Endothelial cell of umbilical vein (primary cell): ENCODE measurements at regions not wholly inside any gene's neighbourhood (a gene's known extent, or its start where the extent isn't known, plus 50 kb on each side); places are given as distances from the start of the nearest gene placed in this dataset.

Source experiments
- BruUV-seq: library from RNA; stranded (reverse); fragments of 400-500 nt; replicated peaks from 2 replicates; lab custom pipeline; 2021; lab: Mats Ljungman, UMichigan
- CTCF ChIA-PET: fragments of 300-600, 350-600 bp; sonication (Branson Sonifier 250); formaldehyde crosslinking; loops from one replicate; lab custom pipeline; 2021; ENCODE audit warnings: antibody characterized with exemption, inconsistent platforms; lab: Charles Lee
- POLR2A ChIA-PET: fragments of 300-600, 350-600 bp; sonication (Branson Sonifier 250); formaldehyde crosslinking; loops from one replicate; lab custom pipeline; 2021; ENCODE audit warnings: antibody characterized with exemption, inconsistent platforms; lab: Charles Lee
- DNase-seq: peaks from one replicate; pipeline ENCODE4 v3.0.0-alpha.2; 2011; ENCODE audit warnings: low read depth, low spot score
- FAIRE-seq: peaks from 2 replicates; lab custom pipeline; 2011; peaks lifted over from hg19 to GRCh38; lab: Jason Lieb, UNC
- H2AFZ ChIP-seq: 2 replicates; pipeline ENCODE4 v1.6.0; 2012; ENCODE audit warnings: low read depth, low read length, control low read depth, inconsistent platforms
- H3K27ac ChIP-seq: 2 replicates; pipeline ENCODE4 v1.5.1; 2011; ENCODE audit warnings: low read depth, mild to moderate bottlenecking, control low read depth, low read length, moderate library complexity; ENCODE audit not compliant: insufficient read depth
- H3K27me3 ChIP-seq, 2 experiments: 2 replicates each; pipeline versions ENCODE4 v1.6.0 to v1.6.1; 2011; ENCODE audit warnings: low read length in 2 of 2, mixed read lengths in 1 of 2; ENCODE audit not compliant: control insufficient read depth in 2 of 2, insufficient read depth in 2 of 2
- H3K36me3 ChIP-seq, 2 experiments: 2 replicates in 1 of 2; 3 replicates in 1 of 2; pipeline ENCODE4 v1.5.1; 2011; ENCODE audit warnings: low read length in 2 of 2, mild to moderate bottlenecking in 1 of 2, moderate library complexity in 1 of 2; ENCODE audit not compliant: control insufficient read depth in 2 of 2, insufficient read depth in 2 of 2; ENCODE audit errors: extremely low read depth in 1 of 2
- H3K4me1 ChIP-seq: 3 replicates; pipeline ENCODE4 v1.5.1; 2011; ENCODE audit warnings: mild to moderate bottlenecking, low read length; ENCODE audit not compliant: control insufficient read depth, insufficient read depth; ENCODE audit errors: extremely low read depth
- H3K4me2 ChIP-seq: 2 replicates; pipeline ENCODE4 v1.6.1; 2011; ENCODE audit warnings: low read length, control low read depth, mixed read lengths; ENCODE audit not compliant: insufficient read depth
- H3K4me3 ChIP-seq, 3 experiments: fragments of 200-600 bp in 1 of 3; sonication (generic), shearing (Covaris generic) in 1 of 3; replicated peaks in 1 of 3; 2 replicates each; pipeline ENCODE4 v1.5.1; 2011 to 2016; ENCODE audit warnings: control low read depth in 3 of 3, low read length in 3 of 3, mild to moderate bottlenecking in 2 of 3, inconsistent platforms in 1 of 3, low read depth in 1 of 3, moderate library complexity in 1 of 3; ENCODE audit not compliant: insufficient read depth in 1 of 3
- H3K79me2 ChIP-seq: 2 replicates; pipeline ENCODE4 v1.6.0; 2012; ENCODE audit warnings: low read length, inconsistent platforms; ENCODE audit not compliant: control insufficient read depth, insufficient read depth
- H3K9ac ChIP-seq: replicated peaks from 2 replicates; pipeline ENCODE3; 2011; ENCODE audit warnings: low read length, control low read depth; ENCODE audit not compliant: insufficient read depth; ENCODE audit errors: extremely low read depth
- H3K9me1 ChIP-seq: replicated peaks from 3 replicates; pipeline ENCODE4 v1.6.0; 2011; ENCODE audit warnings: mild to moderate bottlenecking, low read length; ENCODE audit not compliant: control insufficient read depth, insufficient read depth; ENCODE audit errors: extremely low read depth
- H3K9me3 ChIP-seq: replicated peaks from 2 replicates; pipeline ENCODE4 v1.5.1; 2012; ENCODE audit warnings: low read length, inconsistent platforms; ENCODE audit not compliant: control insufficient read depth, insufficient read depth
- H4K20me1 ChIP-seq: replicated peaks from 2 replicates; pipeline ENCODE3; 2011; ENCODE audit warnings: mild to moderate bottlenecking, low read length; ENCODE audit not compliant: control insufficient read depth, insufficient read depth; ENCODE audit errors: extremely low read depth
- CTCF ChIP-seq, 2 donors: IDR thresholded peaks; 1 replicate in 1 of 2; 2 replicates in 1 of 2; pipeline ENCODE4 v1.5.1; 2011; ENCODE audit warnings: low read length in 2 of 2, mild to moderate bottlenecking in 2 of 2, moderate library complexity in 2 of 2, control low read depth in 1 of 2, inconsistent platforms in 1 of 2, low read depth in 1 of 2; ENCODE audit not compliant: insufficient read depth in 1 of 2; ENCODE audit errors: extremely low read depth in 1 of 2
- EZH2 ChIP-seq: IDR thresholded peaks from 2 replicates; pipeline ENCODE4 v1.6.1; 2012; ENCODE audit warnings: borderline replicate concordance, low read depth, mild to moderate bottlenecking, moderate library complexity, low read length, inconsistent platforms; ENCODE audit not compliant: severe bottlenecking
- FOS ChIP-seq: IDR thresholded peaks from 2 replicates; pipeline ENCODE4 v1.6.1; 2011; ENCODE audit warnings: mild to moderate bottlenecking, low read length, moderate library complexity, borderline replicate concordance; ENCODE audit not compliant: insufficient read depth
- GATA2 ChIP-seq: IDR thresholded peaks from 2 replicates; pipeline ENCODE4 v1.7.0; 2011; ENCODE audit warnings: low read depth, mild to moderate bottlenecking, moderate library complexity, mixed read lengths, low read length; ENCODE audit not compliant: insufficient read length, insufficient read depth
- JUN ChIP-seq: IDR thresholded peaks from 2 replicates; pipeline ENCODE4 v1.6.1; 2011; ENCODE audit warnings: borderline replicate concordance, low read depth; ENCODE audit not compliant: insufficient read length, insufficient read depth
- MAX ChIP-seq: IDR thresholded peaks from 2 replicates; pipeline ENCODE4 v1.6.1; 2011; ENCODE audit not compliant: insufficient read depth, insufficient read length
- MYC ChIP-seq: IDR thresholded peaks from one replicate; pipeline ENCODE4 v1.6.1; 2011; ENCODE audit warnings: mild to moderate bottlenecking, low read depth, low read length
- POLR2A ChIP-seq: IDR thresholded peaks from 2 replicates; pipeline ENCODE4 v1.6.1; 2012; ENCODE audit warnings: low read depth, mild to moderate bottlenecking, control low read depth, low read length
- POLR2AphosphoS5 ChIP-seq: IDR thresholded peaks from 2 replicates; pipeline ENCODE4 v1.6.1; 2012; ENCODE audit warnings: low read depth, mild to moderate bottlenecking, control low read depth, low read length, moderate library complexity; ENCODE audit not compliant: insufficient read depth
- dilution Hi-C: fragments of 300-500 bp; cut with MboI; formaldehyde crosslinking; loops from one replicate; pipeline ENCODE4 v1.15.0; 2019; ENCODE audit warnings: low sequenced_read_pairs; ENCODE audit not compliant: extremely low pct_ligation_motif_present
- intact Hi-C: fragments of 100-400 bp; cut with micrococcal nuclease; formaldehyde crosslinking; loops from one replicate; pipeline ENCODE4 v1.10.0; 2022

GRCh38 chr11:119473226-119473625 lies 50.3 kb upstream of the THY1 start:
- FAIRE-seq (no peak), DNase-seq (no peak)
- Histone ChIP-seq H3K4me3 (no peak overlapping the region), H3K9me3 (no peaks in the 10 kb centered on the region), H4K20me1 (no peaks in the 10 kb centered on the region), H2AFZ (no peak overlapping the region), H3K9me1 (no peaks in the 10 kb centered on the region), H3K4me1 (no peaks in the 10 kb centered on the region), H3K79me2 (no peaks in the 10 kb centered on the region), H3K4me2 (no peak overlapping the region), H3K9ac (no peak overlapping the region), H3K27me3 (peaks cover 0 to 2% of the 10 kb centered on the region in 2 experiments), H3K36me3 (no peaks in the 10 kb centered on the region), H3K27ac (no peak overlapping the region)
- ChIA-PET POLR2A (no interaction called here), CTCF (interaction anchor here (3.8 kb wide), 1 partner anchor 116 kb away, joined by 91 read pairs; no protein-coding TSS in a partner anchor)
- TF ChIP-seq CTCF (IDR thresholded peaks at IDR 0.05; ENCODE audit: extremely low read depth in 1 of 2, insufficient read depth in 1 of 2, low read depth in 1 of 2, low read length in 2 of 2) (no peak), MYC (no peak), JUN (no peak), MAX (no peak), FOS (no peak), EZH2 (no peak), GATA2 (no peak), POLR2AphosphoS5 (no peak), POLR2A (no peak)
- intact Hi-C loops: no loop called here
- dilution Hi-C loops: no loop called here
- BruUV-seq: no TSS peak
